Transverse colon (tissue), 4 donors: ENCODE measurements at regions not wholly inside any gene's neighbourhood (a gene's known extent, or its start where the extent isn't known, plus 50 kb on each side); places are given as distances from the start of the nearest gene placed in this dataset.

ENCODE experiments used
- CTCF ChIP-seq, 5 experiments: fragments of 200-600 bp in 3 of 5; fragments of 450-650 bp in 2 of 5; sonication (generic) in 3 of 5; IDR thresholded peaks; 1 replicate in 2 of 5; 2 replicates in 3 of 5; pipeline ENCODE4 v1.5.1; 2016 to 2017; ENCODE audit warnings: antibody characterized with exemption in 5 of 5, inconsistent platforms in 3 of 5, mild to moderate bottlenecking in 2 of 5, moderate library complexity in 1 of 5
- POLR2A ChIP-seq: fragments of 450-650 bp; IDR thresholded peaks from one replicate; pipeline ENCODE4 v1.6.1; 2016; ENCODE audit warnings: antibody characterized with exemption, mild to moderate bottlenecking, moderate library complexity
- POLR2AphosphoS5 ChIP-seq, 3 donors: sonication (generic); formaldehyde crosslinking; IDR thresholded peaks; one replicate each; pipeline ENCODE4 v1.6.1; 2016; ENCODE audit warnings: antibody characterized with exemption in 3 of 3

- TF ChIP-seq CTCF (IDR thresholded peaks at IDR 0.05) (no peak), POLR2A (no peak), POLR2AphosphoS5 (IDR thresholded peaks at IDR 0.05) (no peak)
These were observed 309.7 kb downstream of the SEC16B start for GRCh38 chr1:177660188-177660587.
